Cardiac fibroblast (primary cell): ENCODE measurements at regions not wholly inside any gene's neighbourhood (a gene's known extent, or its start where the extent isn't known, plus 50 kb on each side); places are given as distances from the start of the nearest gene placed in this dataset.

Source experiments
- DNase-seq, 2 donors: peaks; one replicate each; pipeline versions ENCODE4 v3.0.0 to v3.0.0-alpha.2; 2010; ENCODE audit warnings: low read depth in 2 of 2
- H3K4me3 ChIP-seq, 2 donors: replicated peaks in 1 of 2; 1 replicate in 1 of 2; 2 replicates in 1 of 2; pipeline ENCODE4 v1.5.1; 2011; ENCODE audit warnings: low read depth in 2 of 2, low read length in 2 of 2, mild to moderate bottlenecking in 2 of 2, moderate library complexity in 1 of 2
- CTCF ChIP-seq: IDR thresholded peaks from one replicate; pipeline ENCODE4 v1.5.1; 2011; ENCODE audit warnings: low read depth, mild to moderate bottlenecking, low read length, inconsistent platforms

GRCh38 chr6:159357211-159357915 is 188.2 kb downstream of the FNDC1 start:
- no peak overlapping the region for H3K4me3 ChIP-seq
- TF ChIP-seq CTCF, result no peak
- no peak for DNase-seq

- DNase-seq, result no peak
- H3K4me3 ChIP-seq, result no peak overlapping the region
- TF ChIP-seq CTCF, result no peak
Observed at GRCh38 chr6:159353193-159353592, 184.0 kb downstream of the FNDC1 start.

GRCh38 chr6:159351707-159352106 is 182.5 kb downstream of the FNDC1 start:
- DNase-seq, result no peak
- no peak overlapping the region for H3K4me3 ChIP-seq
- TF ChIP-seq CTCF, result no peak

GRCh38 chr6:159349915-159350314 is 180.7 kb downstream of the FNDC1 start:
- DNase-seq, result no peak
- H3K4me3 ChIP-seq, result no peak overlapping the region
- no peak for TF ChIP-seq CTCF

GRCh38 chr6:159343709-159344108 is 174.5 kb downstream of the FNDC1 start:
- DNase-seq, result no peak
- no peak for TF ChIP-seq CTCF
- no peak overlapping the region for H3K4me3 ChIP-seq

GRCh38 chr6:159342146-159342545 is 172.9 kb downstream of the FNDC1 start:
- DNase-seq, result no peak
- TF ChIP-seq CTCF, result no peak
- H3K4me3 ChIP-seq, result no peak overlapping the region

GRCh38 chr6:159334068-159334467 is 164.9 kb downstream of the FNDC1 start:
- no peak overlapping the region for H3K4me3 ChIP-seq
- TF ChIP-seq CTCF, result no peak
- no peak for DNase-seq
